NB4 (cell line): ENCODE measurements at regions not wholly inside any gene's neighbourhood (a gene's known extent, or its start where the extent isn't known, plus 50 kb on each side); places are given as distances from the start of the nearest gene placed in this dataset.

Experiments
- MAX ChIP-seq: IDR thresholded peaks from 2 replicates; pipeline ENCODE4 v1.6.1; 2011; ENCODE audit warnings: low read depth, low read length
- MYC ChIP-seq: IDR thresholded peaks from 2 replicates; pipeline ENCODE4 v1.6.1; 2011; ENCODE audit warnings: low read depth, low read length
- POLR2A ChIP-seq: IDR thresholded peaks from 2 replicates; pipeline ENCODE4 v1.6.1; 2011; ENCODE audit warnings: mild to moderate bottlenecking; ENCODE audit not compliant: insufficient read length; ENCODE audit errors: extremely low read depth
- TF ChIP-seq, protein P1 (sequence below): IDR thresholded peaks from one replicate; pipeline ENCODE4 v1.5.1; 2012; ENCODE audit warnings: low read depth, low read length

- TF ChIP-seq, protein P1, sequence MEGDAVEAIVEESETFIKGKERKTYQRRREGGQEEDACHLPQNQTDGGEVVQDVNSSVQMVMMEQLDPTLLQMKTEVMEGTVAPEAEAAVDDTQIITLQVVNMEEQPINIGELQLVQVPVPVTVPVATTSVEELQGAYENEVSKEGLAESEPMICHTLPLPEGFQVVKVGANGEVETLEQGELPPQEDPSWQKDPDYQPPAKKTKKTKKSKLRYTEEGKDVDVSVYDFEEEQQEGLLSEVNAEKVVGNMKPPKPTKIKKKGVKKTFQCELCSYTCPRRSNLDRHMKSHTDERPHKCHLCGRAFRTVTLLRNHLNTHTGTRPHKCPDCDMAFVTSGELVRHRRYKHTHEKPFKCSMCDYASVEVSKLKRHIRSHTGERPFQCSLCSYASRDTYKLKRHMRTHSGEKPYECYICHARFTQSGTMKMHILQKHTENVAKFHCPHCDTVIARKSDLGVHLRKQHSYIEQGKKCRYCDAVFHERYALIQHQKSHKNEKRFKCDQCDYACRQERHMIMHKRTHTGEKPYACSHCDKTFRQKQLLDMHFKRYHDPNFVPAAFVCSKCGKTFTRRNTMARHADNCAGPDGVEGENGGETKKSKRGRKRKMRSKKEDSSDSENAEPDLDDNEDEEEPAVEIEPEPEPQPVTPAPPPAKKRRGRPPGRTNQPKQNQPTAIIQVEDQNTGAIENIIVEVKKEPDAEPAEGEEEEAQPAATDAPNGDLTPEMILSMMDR, result no peak
- TF ChIP-seq POLR2A (no peak), MAX (no peak), MYC (no peak)
Measured at GRCh38 chr17:34755981-34756636, 176.7 kb downstream of the TMEM132E start.
